Mesendoderm (in vitro differentiated cells): ENCODE measurements at regions not wholly inside any gene's neighbourhood (a gene's known extent, or its start where the extent isn't known, plus 50 kb on each side); places are given as distances from the start of the nearest gene placed in this dataset.
A peak's percentile ranks its signal among the peaks of the same experiment; 100 is the strongest.

Source experiments
- DNase-seq: peaks from one replicate; pipeline ENCODE4 v3.0.0; 2013
- H2AK5ac ChIP-seq: 2 replicates; pipeline ENCODE4 v1.6.1; 2013; ENCODE audit warnings: low read length, inconsistent platforms
- H2BK120ac ChIP-seq: 2 replicates; pipeline ENCODE4 v1.6.1; 2013; ENCODE audit warnings: low read depth, mild to moderate bottlenecking, low read length, moderate library complexity, mixed read lengths
- H2BK15ac ChIP-seq: replicated peaks from 2 replicates; pipeline ENCODE4 v1.6.1; 2013; ENCODE audit warnings: low read depth, mild to moderate bottlenecking, moderate library complexity
- H2BK5ac ChIP-seq: 2 replicates; pipeline ENCODE4 v1.6.1; 2013; ENCODE audit warnings: low read length, inconsistent platforms
- H3K18ac ChIP-seq: 2 replicates; pipeline ENCODE4 v1.6.1; 2013; ENCODE audit warnings: mild to moderate bottlenecking, low read length, mixed read lengths
- H3K23ac ChIP-seq: one replicate; pipeline ENCODE4 v1.6.1; 2013; ENCODE audit warnings: low read length
- H3K27ac ChIP-seq: 2 replicates; pipeline ENCODE4 v1.5.1; 2013; ENCODE audit warnings: low read depth, mild to moderate bottlenecking, inconsistent platforms, low read length, moderate library complexity
- H3K27me3 ChIP-seq: 2 replicates; pipeline ENCODE4 v1.6.1; 2013; ENCODE audit warnings: low read length, control low read depth, mild to moderate bottlenecking, inconsistent platforms; ENCODE audit not compliant: insufficient read depth, poor library complexity
- H3K36me3 ChIP-seq: 2 replicates; pipeline ENCODE4 v1.6.1; 2013; ENCODE audit warnings: low read length, inconsistent platforms; ENCODE audit not compliant: control insufficient read depth, insufficient read depth
- H3K4ac ChIP-seq: one replicate; pipeline ENCODE4 v1.6.1; 2013; ENCODE audit warnings: low read depth, mild to moderate bottlenecking, low read length, moderate library complexity
- H3K4me1 ChIP-seq: 2 replicates; pipeline ENCODE4 v1.6.1; 2013; ENCODE audit warnings: low read depth, low read length, inconsistent platforms; ENCODE audit not compliant: control insufficient read depth
- H3K4me2 ChIP-seq: 2 replicates; pipeline ENCODE4 v1.6.1; 2013; ENCODE audit warnings: low read length
- H3K4me3 ChIP-seq: 2 replicates; pipeline ENCODE4 v1.5.1; 2013; ENCODE audit warnings: mild to moderate bottlenecking, low read length
- H3K56ac ChIP-seq: one replicate; pipeline ENCODE4 v1.6.1; 2013; ENCODE audit warnings: low read length
- H3K79me1 ChIP-seq: 2 replicates; pipeline ENCODE4 v1.6.1; 2013; ENCODE audit warnings: low read length, inconsistent platforms
- H3K79me2 ChIP-seq: 2 replicates; pipeline ENCODE4 v1.6.1; 2013; ENCODE audit warnings: mild to moderate bottlenecking, low read length; ENCODE audit not compliant: control insufficient read depth, insufficient read depth
- H3K9ac ChIP-seq: 2 replicates; pipeline ENCODE4 v1.6.1; 2013; ENCODE audit warnings: low read length, inconsistent platforms
- H4K5ac ChIP-seq: one replicate; pipeline ENCODE4 v1.6.1; 2013; ENCODE audit warnings: low read length
- H4K8ac ChIP-seq: one replicate; pipeline ENCODE4 v1.6.1; 2013; ENCODE audit warnings: low read depth, mild to moderate bottlenecking, control low read depth, low read length, moderate library complexity
- WGBS: extraction: QIAGEN DNeasy Blood & Tissue Kit; methylation state at CpG from one replicate; pipeline ENCODE4 v1.1.7; 2013; ENCODE audit warnings: low lambda C conversion rate, missing lambda C conversion rate; ENCODE audit not compliant: insufficient coverage; ENCODE audit errors: extremely low coverage; 5-methylcytosine and 5-hydroxymethylcytosine counted together

- no peak overlapping the region for H2BK5ac ChIP-seq
- H2AK5ac ChIP-seq, result no peak overlapping the region
- no peaks in the 10 kb centered on the region for H3K27me3 ChIP-seq
- H3K4me1 ChIP-seq, result no peaks in the 10 kb centered on the region
- no peak overlapping the region for H3K27ac ChIP-seq
- H3K9ac ChIP-seq, result no peak overlapping the region
- no peak overlapping the region for H2BK120ac ChIP-seq
- no peak overlapping the region for H4K5ac ChIP-seq
- H3K36me3 ChIP-seq, result no peaks in the 10 kb centered on the region
- no peak overlapping the region for H3K4ac ChIP-seq
- H2BK15ac ChIP-seq, result no peak overlapping the region
- H3K79me2 ChIP-seq, result no peaks in the 10 kb centered on the region
- no peak overlapping the region for H3K4me3 ChIP-seq
- H3K79me1 ChIP-seq, result no peaks in the 10 kb centered on the region
- H4K8ac ChIP-seq, result no peak overlapping the region
- H3K18ac ChIP-seq, result no peak overlapping the region
- no CpG with 5 or more reads among the region's 2 CpGs for WGBS
- H3K23ac ChIP-seq, result no peak overlapping the region
- DNase-seq, result peak; percentile 7
- no peak overlapping the region for H3K56ac ChIP-seq
- no peak overlapping the region for H3K4me2 ChIP-seq
Observed at GRCh38 chr4:77332696-77333270, 175.8 kb downstream of the CCNG2 start.

GRCh38 chr4:77336411-77337142 lies 179.6 kb downstream of the CCNG2 start:
- Histone ChIP-seq H2BK15ac (no peak overlapping the region), H3K79me2 (no peaks in the 10 kb centered on the region), H3K27ac (no peak overlapping the region), H3K23ac (no peak overlapping the region), H3K36me3 (no peaks in the 10 kb centered on the region), H3K79me1 (no peaks in the 10 kb centered on the region), H3K4me1 (no peaks in the 10 kb centered on the region), H3K18ac (no peak overlapping the region), H3K27me3 (no peaks in the 10 kb centered on the region), H4K5ac (no peak overlapping the region), H3K4me3 (no peak overlapping the region), H4K8ac (no peak overlapping the region), H2AK5ac (no peak overlapping the region), H3K56ac (no peak overlapping the region), H3K4ac (no peak overlapping the region), H3K4me2 (no peak overlapping the region), H3K9ac (no peak overlapping the region), H2BK5ac (no peak overlapping the region), H2BK120ac (no peak overlapping the region)
- no peak for DNase-seq
- no CpG with 5 or more reads among the region's 3 CpGs for WGBS

GRCh38 chr4:77342170-77342810 lies 185.3 kb downstream of the CCNG2 start:
- H4K8ac ChIP-seq, result no peak overlapping the region
- no peak overlapping the region for H3K56ac ChIP-seq
- H3K4me1 ChIP-seq, result no peaks in the 10 kb centered on the region
- WGBS, result no CpG with 5 or more reads among the region's 2 CpGs
- H3K23ac ChIP-seq, result no peak overlapping the region
- H2BK15ac ChIP-seq, result no peak overlapping the region
- no peak overlapping the region for H3K27ac ChIP-seq
- no peaks in the 10 kb centered on the region for H3K36me3 ChIP-seq
- H3K9ac ChIP-seq, result no peak overlapping the region
- no peak overlapping the region for H2BK120ac ChIP-seq
- DNase-seq, result no peak
- no peak overlapping the region for H3K18ac ChIP-seq
- H3K79me2 ChIP-seq, result no peaks in the 10 kb centered on the region
- no peaks in the 10 kb centered on the region for H3K27me3 ChIP-seq
- no peaks in the 10 kb centered on the region for H3K79me1 ChIP-seq
- no peak overlapping the region for H2BK5ac ChIP-seq
- H3K4me3 ChIP-seq, result no peak overlapping the region
- H3K4me2 ChIP-seq, result no peak overlapping the region
- no peak overlapping the region for H2AK5ac ChIP-seq
- H3K4ac ChIP-seq, result no peak overlapping the region
- H4K5ac ChIP-seq, result no peak overlapping the region

DNA sequence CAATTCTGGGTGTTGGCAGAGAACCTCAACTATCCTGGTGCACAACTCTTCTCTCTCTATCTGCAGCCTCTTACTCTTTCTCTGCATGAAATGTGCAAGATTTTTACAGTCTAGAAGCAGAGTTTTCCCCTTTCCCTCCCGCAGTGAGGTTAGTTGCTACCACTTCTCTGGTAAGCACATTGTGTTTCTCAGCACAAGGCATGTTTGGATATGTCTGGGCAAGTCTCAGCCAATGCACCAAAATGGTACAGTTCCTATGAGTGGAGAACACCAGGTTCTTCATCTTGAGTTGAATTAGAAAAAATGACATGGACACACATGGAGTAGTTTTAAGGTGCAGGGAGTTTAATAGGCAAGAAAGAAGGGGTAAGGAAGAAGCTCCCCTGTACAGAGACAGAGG lies 187.0 kb downstream of the CCNG2 start:
- no peak for DNase-seq
- no CpG with 5 or more reads among the region's 1 CpG for WGBS
- no peak overlapping the region for H3K18ac ChIP-seq
- no peak overlapping the region for H4K5ac ChIP-seq
- no peaks in the 10 kb centered on the region for H3K27me3 ChIP-seq
- H2BK120ac ChIP-seq, result no peak overlapping the region
- no peak overlapping the region for H3K56ac ChIP-seq
- no peak overlapping the region for H2BK15ac ChIP-seq
- no peak overlapping the region for H4K8ac ChIP-seq
- no peaks in the 10 kb centered on the region for H3K79me1 ChIP-seq
- H2BK5ac ChIP-seq, result no peak overlapping the region
- H3K4me2 ChIP-seq, result no peak overlapping the region
- H2AK5ac ChIP-seq, result no peak overlapping the region
- H3K4me3 ChIP-seq, result no peak overlapping the region
- H3K36me3 ChIP-seq, result no peaks in the 10 kb centered on the region
- no peak overlapping the region for H3K9ac ChIP-seq
- no peak overlapping the region for H3K4ac ChIP-seq
- H3K79me2 ChIP-seq, result no peaks in the 10 kb centered on the region
- no peak overlapping the region for H3K27ac ChIP-seq
- no peak overlapping the region for H3K23ac ChIP-seq
- H3K4me1 ChIP-seq, result no peaks in the 10 kb centered on the region

GRCh38 chr4:77344784-77345183 lies 187.8 kb downstream of the CCNG2 start:
- Histone ChIP-seq H2BK5ac (no peak overlapping the region), H3K18ac (no peak overlapping the region), H3K23ac (no peak overlapping the region), H3K4me3 (no peak overlapping the region), H4K5ac (no peak overlapping the region), H3K27ac (no peak overlapping the region), H3K56ac (no peak overlapping the region), H3K9ac (no peak overlapping the region), H3K36me3 (no peaks in the 10 kb centered on the region), H3K4ac (no peak overlapping the region), H3K79me2 (no peaks in the 10 kb centered on the region), H4K8ac (no peak overlapping the region), H2BK120ac (no peak overlapping the region), H3K27me3 (no peaks in the 10 kb centered on the region), H3K4me1 (no peaks in the 10 kb centered on the region), H3K79me1 (no peaks in the 10 kb centered on the region), H2AK5ac (no peak overlapping the region), H2BK15ac (no peak overlapping the region), H3K4me2 (no peak overlapping the region)
- WGBS, result no CpG with 5 or more reads among the region's 1 CpG
- no peak for DNase-seq
